ENCODE measurements at regions not wholly inside any gene's neighbourhood (a gene's known extent, or its start where the extent isn't known, plus 50 kb on each side); places are given as distances from the start of the nearest gene placed in this dataset.

DNA sequence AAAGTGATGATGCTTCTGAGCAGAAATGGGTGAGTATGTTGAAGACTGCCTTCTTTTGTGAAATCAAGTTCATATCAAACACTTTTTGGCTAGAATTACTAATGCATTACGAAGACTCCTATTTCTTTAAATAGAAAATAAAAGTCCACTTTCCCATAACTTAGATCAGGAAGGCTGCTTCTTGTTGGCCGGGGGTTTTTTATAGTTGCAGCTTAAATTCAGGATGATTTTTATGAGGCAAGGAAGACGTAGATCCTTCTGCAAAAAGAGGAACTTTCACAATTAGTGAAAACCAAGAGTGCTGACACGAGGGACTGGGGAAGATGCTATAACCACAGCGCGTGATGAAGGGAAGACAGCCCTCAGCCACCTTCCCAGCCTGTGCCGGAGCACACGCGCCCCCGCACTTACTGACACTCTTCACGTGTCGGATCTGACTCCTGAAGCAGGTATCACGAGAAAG lies 206.1 kb upstream of the PRDM1 start:
- no peaks in the 10 kb centered on the region for H3K36me3 ChIP-seq
- no peak overlapping the region for H3K4me3 ChIP-seq
- DNase-seq (peak; percentile 61), ATAC-seq (peak; percentile 60 to 73)
- TF ChIP-seq, protein P1, sequence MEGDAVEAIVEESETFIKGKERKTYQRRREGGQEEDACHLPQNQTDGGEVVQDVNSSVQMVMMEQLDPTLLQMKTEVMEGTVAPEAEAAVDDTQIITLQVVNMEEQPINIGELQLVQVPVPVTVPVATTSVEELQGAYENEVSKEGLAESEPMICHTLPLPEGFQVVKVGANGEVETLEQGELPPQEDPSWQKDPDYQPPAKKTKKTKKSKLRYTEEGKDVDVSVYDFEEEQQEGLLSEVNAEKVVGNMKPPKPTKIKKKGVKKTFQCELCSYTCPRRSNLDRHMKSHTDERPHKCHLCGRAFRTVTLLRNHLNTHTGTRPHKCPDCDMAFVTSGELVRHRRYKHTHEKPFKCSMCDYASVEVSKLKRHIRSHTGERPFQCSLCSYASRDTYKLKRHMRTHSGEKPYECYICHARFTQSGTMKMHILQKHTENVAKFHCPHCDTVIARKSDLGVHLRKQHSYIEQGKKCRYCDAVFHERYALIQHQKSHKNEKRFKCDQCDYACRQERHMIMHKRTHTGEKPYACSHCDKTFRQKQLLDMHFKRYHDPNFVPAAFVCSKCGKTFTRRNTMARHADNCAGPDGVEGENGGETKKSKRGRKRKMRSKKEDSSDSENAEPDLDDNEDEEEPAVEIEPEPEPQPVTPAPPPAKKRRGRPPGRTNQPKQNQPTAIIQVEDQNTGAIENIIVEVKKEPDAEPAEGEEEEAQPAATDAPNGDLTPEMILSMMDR (IDR thresholded peaks at IDR 0.05), result no peak
- intact Hi-C loops (cut with DNase I), result no loop called here
- H3K4me1 ChIP-seq, result peaks cover 5% of the 10 kb centered on the region
- H3K27me3 ChIP-seq (ENCODE audit: low read depth), result no peaks in the 10 kb centered on the region
- H3K27ac ChIP-seq, result no peak overlapping the region
- H3K9me3 ChIP-seq, result no peaks in the 10 kb centered on the region

DNA sequence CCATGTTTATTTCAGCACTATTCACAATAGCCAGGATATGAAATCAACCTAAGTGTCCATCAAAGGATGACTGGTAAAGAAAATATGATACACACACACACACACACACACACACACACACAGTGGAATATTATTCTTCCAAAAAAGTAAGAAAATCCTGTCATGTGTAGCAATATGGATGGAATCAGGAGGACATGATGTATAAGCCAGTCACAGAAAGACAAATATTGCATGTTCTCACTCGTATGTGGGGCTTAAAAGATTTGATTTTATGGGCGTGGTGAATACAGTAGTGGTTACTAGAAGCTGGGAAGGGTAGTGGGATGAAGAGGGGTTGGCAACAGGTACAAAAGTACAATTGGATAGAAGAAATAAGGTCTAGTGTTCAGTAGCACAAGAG lies 207.0 kb upstream of the PRDM1 start:
- ATAC-seq, result no peak
- H3K27ac ChIP-seq, result no peak overlapping the region
- H3K9me3 ChIP-seq, result no peaks in the 10 kb centered on the region
- H3K4me3 ChIP-seq, result no peak overlapping the region
- no peak for DNase-seq
- H3K36me3 ChIP-seq, result no peaks in the 10 kb centered on the region
- intact Hi-C loops (cut with DNase I), result no loop called here
- H3K4me1 ChIP-seq, result peaks cover 5% of the 10 kb centered on the region
- TF ChIP-seq, protein P1 (IDR thresholded peaks at IDR 0.05), result no peak
- no peaks in the 10 kb centered on the region for H3K27me3 ChIP-seq (ENCODE audit: low read depth)

DNA sequence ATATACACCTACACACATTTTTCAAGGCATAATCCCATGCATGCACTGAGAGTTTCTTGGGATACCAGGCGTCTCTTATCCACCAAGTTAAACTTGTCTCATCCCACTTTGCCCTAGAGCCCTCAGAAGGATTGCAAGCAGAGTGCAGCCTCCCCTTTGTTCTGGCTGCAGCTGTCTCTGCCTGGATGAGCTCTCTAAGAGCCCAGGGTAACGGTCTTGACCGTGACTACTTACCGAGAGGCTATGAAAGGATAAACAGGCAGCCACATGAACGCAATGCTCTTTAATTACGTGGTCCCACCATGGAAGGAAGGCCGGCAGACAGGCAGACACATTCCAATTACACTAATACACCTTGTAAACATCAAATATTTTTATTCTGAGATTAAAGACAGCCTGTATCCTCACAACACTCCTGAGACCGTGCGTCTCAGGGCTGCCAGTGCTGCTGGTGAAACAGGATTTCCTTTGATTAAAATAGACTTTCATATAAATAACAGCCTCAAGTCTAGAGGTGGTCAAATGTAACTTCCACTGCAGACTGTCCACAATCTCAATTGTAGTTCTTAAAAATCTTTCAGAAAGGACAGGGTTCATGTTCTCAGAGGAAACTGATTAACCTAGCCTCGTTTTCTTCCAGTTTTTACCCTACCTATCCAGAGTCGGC lies 210.0 kb upstream of the PRDM1 start:
- ATAC-seq (no peak), DNase-seq (no peak)
- Histone ChIP-seq H3K36me3 (no peaks in the 10 kb centered on the region), H3K27me3 (ENCODE audit: low read depth) (no peaks in the 10 kb centered on the region), H3K4me3 (no peak overlapping the region), H3K27ac (no peak overlapping the region), H3K4me1 (peaks cover 13% of the 10 kb centered on the region), H3K9me3 (no peaks in the 10 kb centered on the region)
- TF ChIP-seq, protein P1 (IDR thresholded peaks at IDR 0.05), result no peak
- intact Hi-C loops (cut with DNase I), result no loop called here

DNA sequence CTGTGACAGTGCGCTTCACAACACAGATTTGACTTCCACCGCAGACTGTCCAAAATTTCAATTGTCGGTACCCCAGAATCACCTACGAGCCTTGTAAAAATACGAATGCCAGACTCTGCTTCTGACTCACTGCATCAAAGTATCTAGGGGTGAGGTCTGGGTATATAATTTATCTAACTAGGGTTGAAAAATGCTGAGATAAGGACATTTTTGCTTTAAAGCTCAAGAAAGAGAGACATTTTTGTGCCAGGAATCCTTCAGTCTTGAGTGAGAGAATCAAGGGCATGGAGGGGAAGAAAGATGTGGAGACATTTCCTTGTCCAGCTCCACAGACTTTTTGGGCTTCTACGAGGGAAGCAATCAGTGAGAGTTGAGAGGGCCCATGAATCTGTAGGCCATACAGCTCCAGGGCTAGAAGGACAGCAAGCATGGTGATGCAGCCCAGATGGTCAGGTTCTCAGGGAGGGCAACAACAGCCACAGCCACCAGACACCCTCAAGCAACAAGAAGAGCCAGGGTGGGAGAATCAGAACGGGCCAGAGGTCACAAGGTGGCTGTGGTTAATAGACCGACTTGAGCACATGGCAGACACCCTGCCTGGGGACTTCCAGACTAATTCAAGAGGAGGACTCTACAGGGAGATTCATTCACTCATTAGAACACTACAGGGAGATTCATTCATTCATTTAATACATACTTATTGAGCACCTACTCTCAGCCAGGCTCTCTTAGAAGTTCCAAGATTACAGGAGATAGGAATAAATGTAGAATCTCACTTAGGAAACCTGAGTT lies 211.1 kb upstream of the PRDM1 start:
- H3K27me3 ChIP-seq (ENCODE audit: low read depth), result no peaks in the 10 kb centered on the region
- no peak overlapping the region for H3K27ac ChIP-seq
- ATAC-seq (no peak), DNase-seq (no peak)
- H3K4me3 ChIP-seq, result no peak overlapping the region
- H3K4me1 ChIP-seq, result peaks cover 14% of the 10 kb centered on the region
- intact Hi-C loops (cut with DNase I), result no loop called here
- no peaks in the 10 kb centered on the region for H3K9me3 ChIP-seq
- TF ChIP-seq, protein P1 (IDR thresholded peaks at IDR 0.05), result no peak
- H3K36me3 ChIP-seq, result no peaks in the 10 kb centered on the region

DNA sequence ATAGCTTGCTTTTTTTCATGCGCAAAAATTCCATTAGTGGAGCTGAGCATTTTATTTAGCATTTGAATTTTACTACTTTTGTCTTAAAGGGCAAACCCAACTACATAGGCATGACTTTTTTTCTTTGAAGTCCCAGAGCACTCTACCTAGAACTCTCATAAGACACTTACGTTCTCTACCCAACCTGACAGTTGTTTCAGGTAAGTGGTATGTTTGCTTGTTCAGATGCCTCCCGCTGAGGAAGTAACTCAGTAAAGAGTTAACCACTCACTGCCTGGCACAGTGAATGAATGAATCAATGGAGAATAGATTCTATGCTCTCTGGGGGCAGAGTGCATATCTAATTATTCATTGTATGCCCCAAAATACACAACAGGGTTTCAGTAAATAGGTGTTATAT lies 212.3 kb upstream of the PRDM1 start:
- intact Hi-C loops (cut with DNase I), result no loop called here
- Histone ChIP-seq H3K27ac (no peak overlapping the region), H3K4me3 (no peak overlapping the region), H3K36me3 (no peaks in the 10 kb centered on the region), H3K27me3 (ENCODE audit: low read depth) (no peaks in the 10 kb centered on the region), H3K9me3 (no peaks in the 10 kb centered on the region), H3K4me1 (peaks cover 19% of the 10 kb centered on the region)
- DNase-seq, result no peak
- TF ChIP-seq, protein P1 (IDR thresholded peaks at IDR 0.05), result no peak
- no peak for ATAC-seq

Measured in lower lobe of right lung (tissue), 2 donors.